ENCODE measurements at regions not wholly inside any gene's neighbourhood (a gene's known extent, or its start where the extent isn't known, plus 50 kb on each side); places are given as distances from the start of the nearest gene placed in this dataset.

DNA sequence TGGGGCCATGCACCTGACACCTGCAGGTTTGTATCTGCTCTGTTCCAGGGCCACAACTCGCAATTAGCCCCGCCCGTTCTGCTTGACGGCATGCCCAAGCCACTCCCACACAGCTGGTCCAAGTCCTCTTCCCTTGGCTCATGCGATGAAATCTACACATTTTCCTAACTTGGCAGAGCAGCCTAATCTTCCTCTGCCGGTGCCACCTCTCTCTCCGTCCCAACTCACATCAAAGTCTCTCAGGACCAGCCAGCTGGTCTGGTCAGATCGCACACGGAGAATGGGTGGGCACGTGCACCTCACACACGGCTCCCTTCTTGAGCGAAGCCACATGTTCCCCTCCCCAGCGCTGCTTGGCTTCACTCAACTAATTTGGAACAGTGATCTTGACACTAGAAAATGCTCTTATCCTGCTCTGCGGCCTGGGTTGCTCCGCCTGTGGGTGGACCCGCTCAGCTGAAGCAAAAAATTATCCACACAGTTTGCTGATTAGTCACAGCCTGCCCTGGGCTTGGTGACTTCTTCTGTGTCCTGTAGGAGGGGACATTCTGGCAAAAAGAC lies 176.7 kb downstream of the NRP2 start:
- Histone ChIP-seq H3K79me2 (ENCODE audit: low read depth) (no peaks in the 10 kb centered on the region), H3K9me3 (ENCODE audit: low read depth) (no peaks in the 10 kb centered on the region), H3K4me1 (no peaks in the 10 kb centered on the region), H3K27me3 (no peaks in the 10 kb centered on the region), H3K4me3 (no peak overlapping the region), H3F3A (ENCODE audit: low read depth) (no peaks in the 10 kb centered on the region), H4K20me1 (ENCODE audit: low read depth) (no peaks in the 10 kb centered on the region), H3K4me2 (no peak overlapping the region), H2AFZ (replicated peaks) (no peak overlapping the region), H3K27ac (no peak overlapping the region), H3K36me3 (no peaks in the 10 kb centered on the region), H3K9ac (no peak overlapping the region)
- TF ChIP-seq CTCF (IDR thresholded peaks at IDR 0.05) (no peak), EZH2 (IDR thresholded peaks at IDR 0.05) (no peak), EZH2phosphoT487 (IDR thresholded peaks at IDR 0.05) (no peak)
- H3K4me1 Mint-ChIP-seq: peaks cover 6% of the 10 kb centered on the region
- no peak overlapping the region for H3K4me3 Mint-ChIP-seq
- H3K27me3 Mint-ChIP-seq (ENCODE audit: insufficient read depth, low read depth): no peaks in the 10 kb centered on the region
- no peaks in the 10 kb centered on the region for H3K36me3 Mint-ChIP-seq
- no peak for DNase-seq (ENCODE audit: low spot score)
- no peak overlapping the region for H3K27ac Mint-ChIP-seq
- H3K9me3 Mint-ChIP-seq: no peaks in the 10 kb centered on the region

- H3K4me3 Mint-ChIP-seq: no peak overlapping the region
- no peak for DNase-seq (ENCODE audit: low spot score)
- no peaks in the 10 kb centered on the region for H4K20me1 ChIP-seq (ENCODE audit: low read depth)
- peaks cover 6% of the 10 kb centered on the region for H3K4me1 Mint-ChIP-seq
- no peak overlapping the region for H3K4me3 ChIP-seq
- H3K79me2 ChIP-seq (ENCODE audit: low read depth): no peaks in the 10 kb centered on the region
- H3K4me1 ChIP-seq: no peaks in the 10 kb centered on the region
- H3K9me3 Mint-ChIP-seq: no peaks in the 10 kb centered on the region
- no peak for TF ChIP-seq CTCF (IDR thresholded peaks at IDR 0.05)
- TF ChIP-seq EZH2 (IDR thresholded peaks at IDR 0.05): no peak
- no peak for TF ChIP-seq EZH2phosphoT487 (IDR thresholded peaks at IDR 0.05)
- H2AFZ ChIP-seq (replicated peaks): no peak overlapping the region
- no peaks in the 10 kb centered on the region for H3K27me3 Mint-ChIP-seq (ENCODE audit: insufficient read depth, low read depth)
- H3K9me3 ChIP-seq (ENCODE audit: low read depth): no peaks in the 10 kb centered on the region
- H3K27me3 ChIP-seq: no peaks in the 10 kb centered on the region
- H3K36me3 Mint-ChIP-seq: no peaks in the 10 kb centered on the region
- H3K27ac Mint-ChIP-seq: no peak overlapping the region
- H3F3A ChIP-seq (ENCODE audit: low read depth): no peaks in the 10 kb centered on the region
- no peak overlapping the region for H3K9ac ChIP-seq
- H3K27ac ChIP-seq: no peak overlapping the region
- no peak overlapping the region for H3K4me2 ChIP-seq
- H3K36me3 ChIP-seq: no peaks in the 10 kb centered on the region
Observed at GRCh38 chr2:205858275-205858674, 176.0 kb downstream of the NRP2 start.

GRCh38 chr2:205857520-205858237 lies 175.4 kb downstream of the NRP2 start:
- Histone ChIP-seq H3K27me3 (no peaks in the 10 kb centered on the region), H3K4me2 (no peak overlapping the region), H3F3A (ENCODE audit: low read depth) (no peaks in the 10 kb centered on the region), H3K4me1 (no peaks in the 10 kb centered on the region), H3K9ac (no peak overlapping the region), H3K79me2 (ENCODE audit: low read depth) (no peaks in the 10 kb centered on the region), H3K9me3 (ENCODE audit: low read depth) (no peaks in the 10 kb centered on the region), H3K4me3 (no peak overlapping the region), H2AFZ (replicated peaks) (no peak overlapping the region), H4K20me1 (ENCODE audit: low read depth) (no peaks in the 10 kb centered on the region), H3K27ac (no peak overlapping the region), H3K36me3 (no peaks in the 10 kb centered on the region)
- Mint-ChIP-seq H3K27ac (no peak overlapping the region), H3K36me3 (no peaks in the 10 kb centered on the region), H3K27me3 (ENCODE audit: insufficient read depth, low read depth) (peaks cover 2% of the 10 kb centered on the region), H3K4me1 (peaks cover 6% of the 10 kb centered on the region), H3K4me3 (no peak overlapping the region), H3K9me3 (no peaks in the 10 kb centered on the region)
- no peak for DNase-seq (ENCODE audit: low spot score)
- TF ChIP-seq CTCF (IDR thresholded peaks at IDR 0.05) (no peak), EZH2 (IDR thresholded peaks at IDR 0.05) (no peak), EZH2phosphoT487 (IDR thresholded peaks at IDR 0.05) (no peak)
